ENCODE measurements at regions not wholly inside any gene's neighbourhood (a gene's known extent, or its start where the extent isn't known, plus 50 kb on each side); places are given as distances from the start of the nearest gene placed in this dataset.

GRCh38 chr6:168865522-168865921 is 388.1 kb downstream of the THBS2 start:
- TF ChIP-seq POLR2AphosphoS5 (IDR thresholded peaks at IDR 0.05; ENCODE audit: borderline replicate concordance, low read depth, low read length) (no peak), EZH2 (IDR thresholded peaks at IDR 0.05) (no peak)
